HL-60 (cell line): ENCODE measurements at regions not wholly inside any gene's neighbourhood (a gene's known extent, or its start where the extent isn't known, plus 50 kb on each side); places are given as distances from the start of the nearest gene placed in this dataset.

Experiments used
- DNase-seq, 2 experiments: peaks; one replicate each; pipeline ENCODE4 v3.0.0-alpha.2; 2010 to 2020; ENCODE audit warnings: low read depth in 1 of 2, low spot score in 1 of 2
- H3K27ac ChIP-seq: fragments of 250-450 bp; sonication (Bioruptor Pico); replicated peaks from 2 replicates; pipeline ENCODE4 v1.5.1; 2020; ENCODE audit warnings: mild to moderate bottlenecking, moderate library complexity
- H3K27me3 ChIP-seq: fragments of 250-450 bp; sonication (Bioruptor Pico); 2 replicates; pipeline ENCODE4 v1.5.1; 2021; ENCODE audit warnings: mild to moderate bottlenecking, moderate library complexity; ENCODE audit not compliant: insufficient read depth, poor library complexity, severe bottlenecking
- H3K4me3 ChIP-seq: replicated peaks from 2 replicates; pipeline ENCODE4 v1.5.1; 2011; ENCODE audit warnings: mild to moderate bottlenecking, control low read depth, low read length; ENCODE audit not compliant: insufficient read depth
- CTCF ChIP-seq: IDR thresholded peaks from one replicate; pipeline ENCODE4 v1.5.1; 2011; ENCODE audit warnings: low read length, control low read depth, inconsistent platforms; ENCODE audit not compliant: insufficient read depth
- GABPA ChIP-seq: IDR thresholded peaks from 2 replicates; pipeline ENCODE4 v1.6.1; 2012; ENCODE audit warnings: low read depth
- POLR2AphosphoS5 ChIP-seq: IDR thresholded peaks from 2 replicates; pipeline ENCODE4 v1.6.1; 2012; ENCODE audit warnings: low read depth
- REST ChIP-seq: IDR thresholded peaks from 2 replicates; pipeline ENCODE4 v1.6.1; 2012; ENCODE audit warnings: low read depth; ENCODE audit not compliant: insufficient replicate concordance
- SPI1 ChIP-seq: IDR thresholded peaks from 2 replicates; pipeline ENCODE4 v1.6.1; 2012; ENCODE audit warnings: low read depth, mild to moderate bottlenecking, borderline replicate concordance

- TF ChIP-seq CTCF, result no peak
- no peak for TF ChIP-seq GABPA
- no peak for TF ChIP-seq SPI1
- no peak for TF ChIP-seq POLR2AphosphoS5
- no peak for TF ChIP-seq REST
- DNase-seq, result no peak
- no peak overlapping the region for H3K27ac ChIP-seq
- no peak overlapping the region for H3K4me3 ChIP-seq
- H3K27me3 ChIP-seq, result no peaks in the 10 kb centered on the region
These were observed 108.4 kb downstream of the BRMS1L start for GRCh38 chr14:35934499-35934898.

GRCh38 chr14:35932659-35933159 lies 106.6 kb downstream of the BRMS1L start:
- H3K27me3 ChIP-seq, result no peaks in the 10 kb centered on the region

GRCh38 chr14:35932136-35932535 lies 106.0 kb downstream of the BRMS1L start:
- H3K27me3 ChIP-seq, result no peaks in the 10 kb centered on the region
- TF ChIP-seq GABPA (no peak), SPI1 (no peak), POLR2AphosphoS5 (no peak)
- DNase-seq, result no peak
- no peak overlapping the region for H3K4me3 ChIP-seq
- H3K27ac ChIP-seq, result no peak overlapping the region

More at GRCh38 chr14:35932659-35933159, 106.6 kb downstream of the BRMS1L start:
- DNase-seq, result no peak
- no peak overlapping the region for H3K4me3 ChIP-seq
- TF ChIP-seq GABPA, result no peak
- no peak for TF ChIP-seq REST
- TF ChIP-seq SPI1, result no peak; the same call in 1 of the 2 replicates
- TF ChIP-seq CTCF, result no peak
- no peak for TF ChIP-seq POLR2AphosphoS5
- H3K27ac ChIP-seq, result no peak overlapping the region

- TF ChIP-seq REST (no peak), SPI1 (no peak), GABPA (no peak), POLR2AphosphoS5 (no peak), CTCF (no peak)
- Histone ChIP-seq H3K4me3 (no peak overlapping the region), H3K27ac (no peak overlapping the region), H3K27me3 (no peaks in the 10 kb centered on the region)
- DNase-seq, result no peak
These were observed 105.2 kb downstream of the BRMS1L start for GRCh38 chr14:35931346-35931745.
